ENCODE measurements at regions not wholly inside any gene's neighbourhood (a gene's known extent, or its start where the extent isn't known, plus 50 kb on each side); places are given as distances from the start of the nearest gene placed in this dataset.

DNA sequence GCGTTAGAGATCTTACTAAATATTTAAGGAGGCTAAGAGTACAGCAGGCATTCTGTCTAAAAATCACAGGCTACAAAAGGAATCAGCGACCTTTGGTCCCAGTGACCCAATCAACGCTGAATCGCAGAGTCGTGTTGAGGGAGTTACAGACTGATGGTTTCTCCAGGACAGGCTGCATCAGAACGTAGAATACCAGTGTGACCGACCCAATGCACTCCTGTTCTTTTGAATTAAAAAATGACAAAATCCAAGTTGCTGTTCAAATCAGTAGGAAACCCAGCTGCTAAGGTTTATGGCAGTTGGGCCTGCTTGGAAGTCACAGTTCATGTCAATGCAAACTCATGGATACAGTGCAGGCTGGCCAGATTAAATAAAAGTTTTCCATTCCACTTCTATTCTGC, 155.8 kb upstream of the AFDN start:
- H3K36me3 ChIP-seq (replicated peaks in 1 of 2; ENCODE audit: control insufficient read depth in 1 of 2, insufficient read depth in 2 of 2, low read length in 2 of 2) = no peaks in the 10 kb centered on the region
- no peaks in the 10 kb centered on the region for H3K9me3 ChIP-seq (ENCODE audit: low read length)
- peak; percentile 52 for FAIRE-seq
- peak; percentile 71 for DNase-seq (ENCODE audit: low spot score)
- peak overlapping the region; percentile 37 for H3K4me2 ChIP-seq (ENCODE audit: low read depth, low read length)
- no peak for ATAC-seq
- in situ Hi-C loops (cut with HindIII; ENCODE audit: extremely low pct_ligation_motif_present, low pct_unique_long_range_greater_than_20kb) = no loop called here
- intact Hi-C loops (cut with micrococcal nuclease; ENCODE audit: unreplicated experiment) = no loop called here
- no TSS peak for BruUV-seq (replicated peaks)
- H3K79me2 ChIP-seq (ENCODE audit: insufficient read depth, low read length) = no peaks in the 10 kb centered on the region
- peak overlapping the region; percentile 40 for H3K27ac ChIP-seq (ENCODE audit: extremely low read length, insufficient read depth, low read length)
- peak overlapping the region; percentile 14; the same call in 1 of the 2 replicates for H3K9ac ChIP-seq (ENCODE audit: insufficient read depth, low read depth, low read length)
- CTCF ChIA-PET (ENCODE audit: low intra/inter-chr PET ratio, low total read pairs) = no interaction called here
- peaks cover 100% of the 10 kb centered on the region for H3K4me1 ChIP-seq (ENCODE audit: insufficient read depth, low read length)
- H3K27me3 ChIP-seq (ENCODE audit: control insufficient read depth in 1 of 2, insufficient read depth in 2 of 2, low read length in 2 of 2) = no peaks in the 10 kb centered on the region
- 11% methylated on average over 7 of the region's 7 CpGs for WGBS (ENCODE audit: low lambda C conversion rate)
- no peak overlapping the region for H2AFZ ChIP-seq (ENCODE audit: low read length)
- H4K20me1 ChIP-seq (ENCODE audit: insufficient read depth, low read length) = no peaks in the 10 kb centered on the region
- POLR2A ChIA-PET = no interaction called here
- H3K4me3 ChIP-seq (replicated peaks in 1 of 3; ENCODE audit: insufficient read depth in 1 of 3, low read depth in 2 of 3, low read length in 3 of 3) = no peak overlapping the region; a peak in 1 of 6 replicates
- TF ChIP-seq, protein P1, sequence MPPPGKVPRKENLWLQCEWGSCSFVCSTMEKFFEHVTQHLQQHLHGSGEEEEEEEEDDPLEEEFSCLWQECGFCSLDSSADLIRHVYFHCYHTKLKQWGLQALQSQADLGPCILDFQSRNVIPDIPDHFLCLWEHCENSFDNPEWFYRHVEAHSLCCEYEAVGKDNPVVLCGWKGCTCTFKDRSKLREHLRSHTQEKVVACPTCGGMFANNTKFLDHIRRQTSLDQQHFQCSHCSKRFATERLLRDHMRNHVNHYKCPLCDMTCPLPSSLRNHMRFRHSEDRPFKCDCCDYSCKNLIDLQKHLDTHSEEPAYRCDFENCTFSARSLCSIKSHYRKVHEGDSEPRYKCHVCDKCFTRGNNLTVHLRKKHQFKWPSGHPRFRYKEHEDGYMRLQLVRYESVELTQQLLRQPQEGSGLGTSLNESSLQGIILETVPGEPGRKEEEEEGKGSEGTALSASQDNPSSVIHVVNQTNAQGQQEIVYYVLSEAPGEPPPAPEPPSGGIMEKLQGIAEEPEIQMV (CRISPR knock-in tag; IDR thresholded peaks at IDR 0.05; ENCODE audit: low read depth) = 0 out of 2 replicates have a peak, but pooled peaks have one; percentile 56
- TF ChIP-seq ZNF644 (CRISPR knock-in tag; IDR thresholded peaks at IDR 0.05; ENCODE audit: low read depth) (peak; percentile 79), BCL6 (CRISPR knock-in tag; IDR thresholded peaks at IDR 0.05) (peak; percentile 38; the same call in 1 of the 2 replicates), HDAC2 (CRISPR knock-in tag; IDR thresholded peaks at IDR 0.05) (peak; percentile 55; the same call in 1 of the 2 replicates), HNF4A (CRISPR knock-in tag; IDR thresholded peaks at IDR 0.05) (peak; percentile 87), DNMT1 (CRISPR knock-in tag; IDR thresholded peaks at IDR 0.05) (no peak), ZNF17 (CRISPR knock-in tag; IDR thresholded peaks at IDR 0.05) (0 out of 2 replicates have a peak, but pooled peaks have one; percentile 58), ZNF598 (CRISPR knock-in tag; IDR thresholded peaks at IDR 0.05; ENCODE audit: borderline replicate concordance) (peak; percentile 74; the same call in 1 of the 2 replicates), FOXK1 (CRISPR knock-in tag; IDR thresholded peaks at IDR 0.05; ENCODE audit: borderline replicate concordance, low read depth) (peak; percentile 35; the same call in 1 of the 2 replicates), DPF2 (CRISPR knock-in tag; IDR thresholded peaks at IDR 0.05; ENCODE audit: borderline replicate concordance, low read depth) (0 out of 2 replicates have a peak, but pooled peaks have one; percentile 11)
- TF ChIP-seq, protein P2, sequence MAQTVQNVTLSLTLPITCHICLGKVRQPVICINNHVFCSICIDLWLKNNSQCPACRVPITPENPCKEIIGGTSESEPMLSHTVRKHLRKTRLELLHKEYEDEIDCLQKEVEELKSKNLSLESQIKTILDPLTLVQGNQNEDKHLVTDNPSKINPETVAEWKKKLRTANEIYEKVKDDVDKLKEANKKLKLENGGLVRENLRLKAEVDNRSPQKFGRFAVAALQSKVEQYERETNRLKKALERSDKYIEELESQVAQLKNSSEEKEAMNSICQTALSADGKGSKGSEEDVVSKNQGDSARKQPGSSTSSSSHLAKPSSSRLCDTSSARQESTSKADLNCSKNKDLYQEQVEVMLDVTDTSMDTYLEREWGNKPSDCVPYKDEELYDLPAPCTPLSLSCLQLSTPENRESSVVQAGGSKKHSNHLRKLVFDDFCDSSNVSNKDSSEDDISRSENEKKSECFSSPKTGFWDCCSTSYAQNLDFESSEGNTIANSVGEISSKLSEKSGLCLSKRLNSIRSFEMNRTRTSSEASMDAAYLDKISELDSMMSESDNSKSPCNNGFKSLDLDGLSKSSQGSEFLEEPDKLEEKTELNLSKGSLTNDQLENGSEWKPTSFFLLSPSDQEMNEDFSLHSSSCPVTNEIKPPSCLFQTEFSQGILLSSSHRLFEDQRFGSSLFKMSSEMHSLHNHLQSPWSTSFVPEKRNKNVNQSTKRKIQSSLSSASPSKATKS (CRISPR knock-in tag; IDR thresholded peaks at IDR 0.05) = peak; percentile 70; the same call in 1 of the 2 replicates
- TF ChIP-seq, protein P3, sequence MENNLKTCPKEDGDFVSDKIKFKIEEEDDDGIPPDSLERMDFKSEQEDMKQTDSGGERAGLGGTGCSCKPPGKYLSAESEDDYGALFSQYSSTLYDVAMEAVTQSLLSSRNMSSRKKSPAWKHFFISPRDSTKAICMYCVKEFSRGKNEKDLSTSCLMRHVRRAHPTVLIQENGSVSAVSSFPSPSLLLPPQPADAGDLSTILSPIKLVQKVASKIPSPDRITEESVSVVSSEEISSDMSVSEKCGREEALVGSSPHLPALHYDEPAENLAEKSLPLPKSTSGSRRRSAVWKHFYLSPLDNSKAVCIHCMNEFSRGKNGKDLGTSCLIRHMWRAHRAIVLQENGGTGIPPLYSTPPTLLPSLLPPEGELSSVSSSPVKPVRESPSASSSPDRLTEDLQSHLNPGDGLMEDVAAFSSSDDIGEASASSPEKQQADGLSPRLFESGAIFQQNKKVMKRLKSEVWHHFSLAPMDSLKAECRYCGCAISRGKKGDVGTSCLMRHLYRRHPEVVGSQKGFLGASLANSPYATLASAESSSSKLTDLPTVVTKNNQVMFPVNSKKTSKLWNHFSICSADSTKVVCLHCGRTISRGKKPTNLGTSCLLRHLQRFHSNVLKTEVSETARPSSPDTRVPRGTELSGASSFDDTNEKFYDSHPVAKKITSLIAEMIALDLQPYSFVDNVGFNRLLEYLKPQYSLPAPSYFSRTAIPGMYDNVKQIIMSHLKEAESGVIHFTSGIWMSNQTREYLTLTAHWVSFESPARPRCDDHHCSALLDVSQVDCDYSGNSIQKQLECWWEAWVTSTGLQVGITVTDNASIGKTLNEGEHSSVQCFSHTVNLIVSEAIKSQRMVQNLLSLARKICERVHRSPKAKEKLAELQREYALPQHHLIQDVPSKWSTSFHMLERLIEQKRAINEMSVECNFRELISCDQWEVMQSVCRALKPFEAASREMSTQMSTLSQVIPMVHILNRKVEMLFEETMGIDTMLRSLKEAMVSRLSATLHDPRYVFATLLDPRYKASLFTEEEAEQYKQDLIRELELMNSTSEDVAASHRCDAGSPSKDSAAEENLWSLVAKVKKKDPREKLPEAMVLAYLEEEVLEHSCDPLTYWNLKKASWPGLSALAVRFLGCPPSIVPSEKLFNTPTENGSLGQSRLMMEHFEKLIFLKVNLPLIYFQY (CRISPR knock-in tag; IDR thresholded peaks at IDR 0.05; ENCODE audit: borderline replicate concordance) = peak; percentile 71
- TF ChIP-seq, protein P4, sequence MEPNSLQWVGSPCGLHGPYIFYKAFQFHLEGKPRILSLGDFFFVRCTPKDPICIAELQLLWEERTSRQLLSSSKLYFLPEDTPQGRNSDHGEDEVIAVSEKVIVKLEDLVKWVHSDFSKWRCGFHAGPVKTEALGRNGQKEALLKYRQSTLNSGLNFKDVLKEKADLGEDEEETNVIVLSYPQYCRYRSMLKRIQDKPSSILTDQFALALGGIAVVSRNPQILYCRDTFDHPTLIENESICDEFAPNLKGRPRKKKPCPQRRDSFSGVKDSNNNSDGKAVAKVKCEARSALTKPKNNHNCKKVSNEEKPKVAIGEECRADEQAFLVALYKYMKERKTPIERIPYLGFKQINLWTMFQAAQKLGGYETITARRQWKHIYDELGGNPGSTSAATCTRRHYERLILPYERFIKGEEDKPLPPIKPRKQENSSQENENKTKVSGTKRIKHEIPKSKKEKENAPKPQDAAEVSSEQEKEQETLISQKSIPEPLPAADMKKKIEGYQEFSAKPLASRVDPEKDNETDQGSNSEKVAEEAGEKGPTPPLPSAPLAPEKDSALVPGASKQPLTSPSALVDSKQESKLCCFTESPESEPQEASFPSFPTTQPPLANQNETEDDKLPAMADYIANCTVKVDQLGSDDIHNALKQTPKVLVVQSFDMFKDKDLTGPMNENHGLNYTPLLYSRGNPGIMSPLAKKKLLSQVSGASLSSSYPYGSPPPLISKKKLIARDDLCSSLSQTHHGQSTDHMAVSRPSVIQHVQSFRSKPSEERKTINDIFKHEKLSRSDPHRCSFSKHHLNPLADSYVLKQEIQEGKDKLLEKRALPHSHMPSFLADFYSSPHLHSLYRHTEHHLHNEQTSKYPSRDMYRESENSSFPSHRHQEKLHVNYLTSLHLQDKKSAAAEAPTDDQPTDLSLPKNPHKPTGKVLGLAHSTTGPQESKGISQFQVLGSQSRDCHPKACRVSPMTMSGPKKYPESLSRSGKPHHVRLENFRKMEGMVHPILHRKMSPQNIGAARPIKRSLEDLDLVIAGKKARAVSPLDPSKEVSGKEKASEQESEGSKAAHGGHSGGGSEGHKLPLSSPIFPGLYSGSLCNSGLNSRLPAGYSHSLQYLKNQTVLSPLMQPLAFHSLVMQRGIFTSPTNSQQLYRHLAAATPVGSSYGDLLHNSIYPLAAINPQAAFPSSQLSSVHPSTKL (CRISPR knock-in tag; IDR thresholded peaks at IDR 0.05) = peak; percentile 58; the same call in 1 of the 2 replicates
